ENCODE measurements at regions not wholly inside any gene's neighbourhood (a gene's known extent, or its start where the extent isn't known, plus 50 kb on each side); places are given as distances from the start of the nearest gene placed in this dataset.

GRCh38 chr15:95921404-95921803 lies 409.1 kb upstream of the NR2F2 start:
- TF ChIP-seq CTCF (IDR thresholded peaks at IDR 0.05; ENCODE audit: low read length), result no peak
- no peak for TF ChIP-seq EZH2 (IDR thresholded peaks at IDR 0.05; ENCODE audit: borderline replicate concordance, low read length)
